GM12892 (cell line): ENCODE measurements at regions not wholly inside any gene's neighbourhood (a gene's known extent, or its start where the extent isn't known, plus 50 kb on each side); places are given as distances from the start of the nearest gene placed in this dataset.

Source experiments
- POLR2AphosphoS5 ChIP-seq: IDR thresholded peaks from 2 replicates; pipeline ENCODE4 v1.6.1; 2011; ENCODE audit warnings: low read depth, low read length, control low read depth
- TAF1 ChIP-seq: IDR thresholded peaks from 2 replicates; pipeline ENCODE4 v1.6.1; 2011; ENCODE audit warnings: low read depth, mild to moderate bottlenecking, control low read depth, low read length, borderline replicate concordance

GRCh38 chr3:21158861-21159542, 592.0 kb downstream of the ZNF385D start:
- TF ChIP-seq TAF1 (no peak), POLR2AphosphoS5 (no peak)
